ENCODE measurements at regions not wholly inside any gene's neighbourhood (a gene's known extent, or its start where the extent isn't known, plus 50 kb on each side); places are given as distances from the start of the nearest gene placed in this dataset.
"Not testable (repeated sequence)": the region's sequence is repeated elsewhere in the genome, so short reads cannot be mapped to it uniquely, and the experiment has no call there.

GRCh38 chr18:11400703-11401102 is 208.7 kb upstream of the SLC35G4 start:
- DNase-seq, result no peak
- in situ Hi-C loops (cut with HindIII; ENCODE audit: low pct_ligation_motif_present, low pct_unique_long_range_greater_than_20kb, low sequenced_read_pairs), result no loop called here

- in situ Hi-C loops (cut with HindIII; ENCODE audit: low pct_ligation_motif_present, low pct_unique_long_range_greater_than_20kb, low sequenced_read_pairs), result no loop called here
- DNase-seq, result peak; percentile 3
Observed at GRCh38 chr18:11398625-11399024, 210.8 kb upstream of the SLC35G4 start.

- no peak for DNase-seq
- in situ Hi-C loops (cut with HindIII; ENCODE audit: low pct_ligation_motif_present, low pct_unique_long_range_greater_than_20kb, low sequenced_read_pairs), result no loop called here
Observed at GRCh38 chr18:11392980-11393885, 216.2 kb upstream of the SLC35G4 start.

- DNase-seq, result no peak
- in situ Hi-C loops (cut with HindIII; ENCODE audit: low pct_ligation_motif_present, low pct_unique_long_range_greater_than_20kb, low sequenced_read_pairs), result no loop called here
Observed at GRCh38 chr18:11392292-11392691, 217.1 kb upstream of the SLC35G4 start.

- DNase-seq, result peak; percentile 2
- in situ Hi-C loops (cut with HindIII; ENCODE audit: low pct_ligation_motif_present, low pct_unique_long_range_greater_than_20kb, low sequenced_read_pairs), result no loop called here
Observed at GRCh38 chr18:11391661-11392060, 217.7 kb upstream of the SLC35G4 start.

- in situ Hi-C loops (cut with HindIII; ENCODE audit: low pct_ligation_motif_present, low pct_unique_long_range_greater_than_20kb, low sequenced_read_pairs), result no loop called here
Observed at GRCh38 chr18:11388755-11389680, 220.4 kb upstream of the SLC35G4 start.

GRCh38 chr18:11387880-11388279 is 221.5 kb upstream of the SLC35G4 start:
- DNase-seq, result peak; percentile 10
- in situ Hi-C loops (cut with HindIII; ENCODE audit: low pct_ligation_motif_present, low pct_unique_long_range_greater_than_20kb, low sequenced_read_pairs), result no loop called here

More at GRCh38 chr18:11388755-11389680, 220.4 kb upstream of the SLC35G4 start:
- DNase-seq, result no peak

- no peak for DNase-seq
- in situ Hi-C loops (cut with HindIII; ENCODE audit: low pct_ligation_motif_present, low pct_unique_long_range_greater_than_20kb, low sequenced_read_pairs), result no loop called here
Observed at GRCh38 chr18:11383381-11383780, 226.0 kb upstream of the SLC35G4 start.

- in situ Hi-C loops (cut with HindIII; ENCODE audit: low pct_ligation_motif_present, low pct_unique_long_range_greater_than_20kb, low sequenced_read_pairs), result no loop called here
- no peak for DNase-seq
Observed at GRCh38 chr18:11380968-11381367, 228.4 kb upstream of the SLC35G4 start.

GRCh38 chr18:11379660-11380059 is 229.7 kb upstream of the SLC35G4 start:
- in situ Hi-C loops (cut with HindIII; ENCODE audit: low pct_ligation_motif_present, low pct_unique_long_range_greater_than_20kb, low sequenced_read_pairs), result no loop called here
- no peak for DNase-seq

- in situ Hi-C loops (cut with HindIII; ENCODE audit: low pct_ligation_motif_present, low pct_unique_long_range_greater_than_20kb, low sequenced_read_pairs), result no loop called here
- DNase-seq, result no peak
Observed at GRCh38 chr18:11377766-11378540, 228.6 kb upstream of the PIEZO2 start.

- no peak for DNase-seq
- in situ Hi-C loops (cut with HindIII; ENCODE audit: low pct_ligation_motif_present, low pct_unique_long_range_greater_than_20kb, low sequenced_read_pairs), result no loop called here
Observed at GRCh38 chr18:11372163-11372562, 222.8 kb upstream of the PIEZO2 start.

- DNase-seq, result no peak
- in situ Hi-C loops (cut with HindIII; ENCODE audit: low pct_ligation_motif_present, low pct_unique_long_range_greater_than_20kb, low sequenced_read_pairs), result no loop called here
Observed at GRCh38 chr18:11369556-11369955, 220.2 kb upstream of the PIEZO2 start.

GRCh38 chr18:11368020-11368419 is 218.7 kb upstream of the PIEZO2 start:
- in situ Hi-C loops (cut with HindIII; ENCODE audit: low pct_ligation_motif_present, low pct_unique_long_range_greater_than_20kb, low sequenced_read_pairs), result no loop called here
- no peak for DNase-seq

- no peak for DNase-seq
- in situ Hi-C loops (cut with HindIII; ENCODE audit: low pct_ligation_motif_present, low pct_unique_long_range_greater_than_20kb, low sequenced_read_pairs), result no loop called here
Observed at GRCh38 chr18:11367351-11367750, 218.0 kb upstream of the PIEZO2 start.

- DNase-seq, result no peak
- in situ Hi-C loops (cut with HindIII; ENCODE audit: low pct_ligation_motif_present, low pct_unique_long_range_greater_than_20kb, low sequenced_read_pairs), result no loop called here
Observed at GRCh38 chr18:11366410-11366809, 217.0 kb upstream of the PIEZO2 start.

GRCh38 chr18:11362856-11363255 is 213.5 kb upstream of the PIEZO2 start:
- DNase-seq, result no peak
- in situ Hi-C loops (cut with HindIII; ENCODE audit: low pct_ligation_motif_present, low pct_unique_long_range_greater_than_20kb, low sequenced_read_pairs), result no loop called here

- DNase-seq; in situ Hi-C loops (cut with HindIII; ENCODE audit: low pct_ligation_motif_present, low pct_unique_long_range_greater_than_20kb, low sequenced_read_pairs): not testable (repeated sequence)
Observed at GRCh38 chr18:11361862-11362261, 212.5 kb upstream of the PIEZO2 start.

GRCh38 chr18:11357678-11358077 is 208.3 kb upstream of the PIEZO2 start:
- in situ Hi-C loops (cut with HindIII; ENCODE audit: low pct_ligation_motif_present, low pct_unique_long_range_greater_than_20kb, low sequenced_read_pairs), result no loop called here
- DNase-seq, result no peak
